ENCODE measurements at regions not wholly inside any gene's neighbourhood (a gene's known extent, or its start where the extent isn't known, plus 50 kb on each side); places are given as distances from the start of the nearest gene placed in this dataset.

- TF ChIP-seq CTCF (IDR thresholded peaks at IDR 0.05) (no peak), POLR2AphosphoS5 (IDR thresholded peaks at IDR 0.05) (no peak), POLR2A (IDR thresholded peaks at IDR 0.05) (no peak)
Measured at GRCh38 chr12:113609692-113610469, 138.2 kb upstream of the LHX5 start.
